ENCODE measurements at regions not wholly inside any gene's neighbourhood (a gene's known extent, or its start where the extent isn't known, plus 50 kb on each side); places are given as distances from the start of the nearest gene placed in this dataset.

DNA sequence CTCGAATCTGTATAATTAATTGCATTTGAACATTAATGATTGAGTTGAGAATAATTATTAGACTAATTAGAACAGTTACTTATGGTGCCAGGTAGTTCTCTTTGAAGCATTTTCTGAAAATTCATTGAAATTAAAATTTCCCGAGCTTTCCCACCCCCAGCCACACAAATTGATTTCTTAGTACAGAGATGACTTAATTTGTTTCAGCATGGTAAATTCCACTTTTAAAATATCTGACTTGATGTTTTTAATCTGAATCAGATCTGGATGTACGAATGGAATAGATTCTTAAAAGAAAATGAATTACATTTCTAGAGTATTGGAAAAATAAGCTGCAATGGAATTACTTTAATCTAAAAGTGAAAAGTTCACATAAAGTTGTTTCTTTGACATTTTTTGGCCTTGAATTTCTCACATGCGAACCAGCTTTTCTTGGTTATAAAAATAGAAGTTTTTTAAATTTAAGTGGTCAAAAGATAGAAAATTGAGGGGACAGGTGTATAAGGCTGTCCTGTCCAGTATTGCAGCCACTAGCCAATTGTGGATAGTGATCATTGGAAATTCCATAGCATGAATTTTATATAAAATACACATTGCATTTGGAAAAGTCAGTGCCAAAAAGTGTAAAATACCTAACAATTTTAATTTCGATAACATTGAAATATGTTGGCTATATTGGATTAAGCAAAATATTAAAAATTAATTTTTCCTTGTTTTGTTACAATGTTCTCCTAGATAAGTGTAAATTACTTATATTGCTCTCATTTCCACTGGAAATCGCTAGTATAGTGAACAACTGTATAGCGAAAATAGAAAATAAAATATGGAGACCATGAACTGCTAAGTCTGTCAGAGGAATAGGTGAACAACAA is 102.9 kb downstream of the OR2B2 start:
- TF ChIP-seq CTCF (IDR thresholded peaks at IDR 0.05; ENCODE audit: borderline replicate concordance, insufficient read depth, low read depth, low read length) = no peak
- no peak overlapping the region for H3K4me3 ChIP-seq (ENCODE audit: low read depth, low read length)

GRCh38 chr6:27808242-27809066 is 103.7 kb downstream of the OR2B2 start:
- peak overlapping the region; percentile 31 for H3K4me3 ChIP-seq (ENCODE audit: low read depth, low read length)

GRCh38 chr6:27807441-27808241 is 104.6 kb downstream of the OR2B2 start:
- peak overlapping the region; percentile 52 for H3K4me3 ChIP-seq (ENCODE audit: low read depth, low read length)

DNA sequence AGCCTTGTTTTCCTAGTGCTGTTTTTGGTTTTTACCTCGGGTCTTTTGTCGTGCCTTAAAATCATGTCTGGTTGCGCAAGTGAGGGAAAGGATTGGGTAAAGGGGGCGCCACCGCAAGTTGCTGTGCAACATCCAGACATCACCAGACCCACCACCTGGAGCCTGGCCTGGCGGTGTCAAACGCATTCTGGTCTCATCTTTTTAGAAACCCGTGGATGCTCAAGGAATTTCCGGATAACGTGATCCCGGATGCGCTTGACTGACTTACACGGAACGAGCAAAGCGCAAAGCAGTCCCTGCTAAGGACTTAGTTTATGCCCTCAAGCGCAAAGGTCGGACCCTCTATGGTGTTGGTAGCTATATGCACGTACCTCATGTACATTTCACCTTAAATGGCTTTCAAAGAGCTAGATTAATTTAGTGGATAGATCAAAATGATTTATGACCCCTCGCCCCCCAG is 105.2 kb downstream of the OR2B2 start:
- H3K4me3 ChIP-seq (ENCODE audit: low read depth, low read length) = peak overlapping the region; percentile 52
- no peak for TF ChIP-seq CTCF (IDR thresholded peaks at IDR 0.05; ENCODE audit: borderline replicate concordance, insufficient read depth, low read depth, low read length)

GRCh38 chr6:27805347-27805746 is 106.8 kb downstream of the OR2B2 start:
- H3K4me3 ChIP-seq (ENCODE audit: low read depth, low read length) = no peak overlapping the region
- TF ChIP-seq CTCF (IDR thresholded peaks at IDR 0.05; ENCODE audit: borderline replicate concordance, insufficient read depth, low read depth, low read length) = no peak

DNA sequence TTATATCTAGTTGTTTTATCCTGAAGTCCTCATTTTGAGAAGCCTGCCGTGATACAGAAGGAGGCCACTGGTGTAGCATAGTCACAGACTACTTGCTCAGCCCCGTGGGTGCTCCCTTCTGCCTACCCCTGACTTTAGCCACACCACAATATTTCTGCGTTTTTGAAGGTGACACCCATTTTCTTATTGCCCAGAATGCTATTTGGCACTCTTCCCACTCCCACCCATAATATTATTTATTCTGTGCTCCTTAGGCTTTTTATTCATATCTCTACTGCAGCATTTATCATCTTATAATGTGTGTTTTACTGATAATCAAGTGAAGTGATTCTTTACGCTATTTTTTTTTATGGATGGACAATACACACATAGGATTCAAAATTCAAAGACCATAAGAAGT is 107.3 kb downstream of the OR2B2 start:
- no peak overlapping the region for H3K4me3 ChIP-seq (ENCODE audit: low read depth, low read length)
- no peak for TF ChIP-seq CTCF (IDR thresholded peaks at IDR 0.05; ENCODE audit: borderline replicate concordance, insufficient read depth, low read depth, low read length)

GRCh38 chr6:27800731-27801373 is 111.3 kb downstream of the OR2B2 start:
- no peak for TF ChIP-seq CTCF (IDR thresholded peaks at IDR 0.05; ENCODE audit: borderline replicate concordance, insufficient read depth, low read depth, low read length)
- H3K4me3 ChIP-seq (ENCODE audit: low read depth, low read length) = no peak overlapping the region

Measured in GM12875 (cell line).